Activated CD8-positive, alpha-beta memory T cell treated with anti-CD3 and anti-CD28 coated beads for 48 hours (primary cell): ENCODE measurements at regions not wholly inside any gene's neighbourhood (a gene's known extent, or its start where the extent isn't known, plus 50 kb on each side); places are given as distances from the start of the nearest gene placed in this dataset.
"Not testable (repeated sequence)": the region's sequence is repeated elsewhere in the genome, so short reads cannot be mapped to it uniquely, and the experiment has no call there.

ENCODE experiments used
- DNase-seq, 3 experiments: peaks; one replicate each; pipeline ENCODE4 v3.0.0-alpha.2; 2020; ENCODE audit warnings: low read depth in 2 of 3, low spot score in 2 of 3

- no peak for DNase-seq
These were observed 414.6 kb upstream of the ZMIZ1 start for GRCh38 chr10:78654047-78654590.

DNA sequence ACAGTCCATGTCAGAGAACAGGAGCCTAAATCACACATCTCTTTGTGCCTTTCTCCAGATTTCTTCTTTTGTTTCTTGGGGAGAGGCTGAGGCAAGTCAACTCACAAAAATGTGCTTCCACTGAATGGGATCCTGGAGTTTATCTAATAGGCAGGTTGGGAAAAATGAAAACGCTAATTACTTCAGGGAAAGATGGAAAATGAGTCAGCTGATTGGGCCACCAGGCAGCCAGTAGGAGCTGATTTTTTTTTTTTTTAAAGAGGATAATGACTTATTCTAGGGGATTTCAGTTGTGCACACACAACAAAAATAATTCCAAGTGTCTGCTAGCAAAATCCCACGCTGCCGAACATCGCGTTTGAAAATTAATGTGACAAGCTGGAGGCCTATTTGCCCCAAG lies 412.8 kb upstream of the ZMIZ1 start:
- DNase-seq, result no peak

- DNase-seq, result no peak
These were observed 412.2 kb upstream of the ZMIZ1 start for GRCh38 chr10:78656417-78657162.

DNA sequence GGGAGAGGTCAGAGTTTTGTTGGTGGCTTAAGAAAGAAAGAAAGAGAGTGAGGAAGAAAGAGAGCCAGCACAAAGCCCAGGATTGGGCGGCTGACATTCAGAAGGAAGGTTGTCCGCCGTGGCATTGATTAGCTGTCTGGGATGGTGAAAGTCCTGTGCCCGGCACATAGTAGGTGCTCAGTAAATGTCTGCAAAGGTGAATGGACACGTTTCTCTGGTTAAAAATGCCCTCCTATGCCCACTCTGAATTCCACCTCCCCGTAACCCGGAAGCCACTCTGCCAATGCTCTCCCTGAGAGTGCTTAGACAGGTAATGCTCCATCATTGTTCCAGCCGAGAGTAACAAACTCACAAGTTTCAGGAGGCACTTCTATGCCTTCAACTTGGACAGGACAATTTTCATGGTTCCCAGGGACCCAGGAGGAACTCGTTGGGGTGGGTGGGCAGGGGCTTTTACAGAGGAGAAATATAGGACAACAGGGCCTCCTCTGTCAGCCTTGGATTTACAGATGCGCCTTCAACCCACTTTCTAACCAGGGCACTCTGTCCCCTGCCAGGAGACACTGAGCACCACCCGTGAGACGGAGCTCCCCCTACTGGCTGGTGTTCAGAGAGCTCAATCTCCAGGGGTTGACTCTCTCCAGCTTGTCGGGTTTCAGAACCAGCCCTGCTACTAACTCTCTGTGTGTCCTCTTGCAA lies 411.5 kb upstream of the ZMIZ1 start:
- DNase-seq, result peak; percentile 26 to 60 (median 32)

DNA sequence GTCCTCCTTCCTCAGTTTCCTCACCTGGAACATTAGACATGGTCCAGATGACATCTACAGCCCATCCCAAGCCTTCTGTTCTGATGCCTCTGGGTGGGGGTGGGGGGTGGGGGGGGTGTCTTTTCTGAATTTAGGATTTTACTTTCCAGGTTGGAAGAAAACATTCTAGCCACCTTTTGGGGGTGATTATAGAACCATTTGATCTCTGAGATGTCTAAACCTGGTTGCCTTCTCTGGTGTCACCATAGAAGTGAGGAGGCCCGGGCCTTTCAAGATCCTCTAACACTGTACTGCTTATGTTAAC lies 411.0 kb upstream of the ZMIZ1 start:
- DNase-seq, result no peak

DNA sequence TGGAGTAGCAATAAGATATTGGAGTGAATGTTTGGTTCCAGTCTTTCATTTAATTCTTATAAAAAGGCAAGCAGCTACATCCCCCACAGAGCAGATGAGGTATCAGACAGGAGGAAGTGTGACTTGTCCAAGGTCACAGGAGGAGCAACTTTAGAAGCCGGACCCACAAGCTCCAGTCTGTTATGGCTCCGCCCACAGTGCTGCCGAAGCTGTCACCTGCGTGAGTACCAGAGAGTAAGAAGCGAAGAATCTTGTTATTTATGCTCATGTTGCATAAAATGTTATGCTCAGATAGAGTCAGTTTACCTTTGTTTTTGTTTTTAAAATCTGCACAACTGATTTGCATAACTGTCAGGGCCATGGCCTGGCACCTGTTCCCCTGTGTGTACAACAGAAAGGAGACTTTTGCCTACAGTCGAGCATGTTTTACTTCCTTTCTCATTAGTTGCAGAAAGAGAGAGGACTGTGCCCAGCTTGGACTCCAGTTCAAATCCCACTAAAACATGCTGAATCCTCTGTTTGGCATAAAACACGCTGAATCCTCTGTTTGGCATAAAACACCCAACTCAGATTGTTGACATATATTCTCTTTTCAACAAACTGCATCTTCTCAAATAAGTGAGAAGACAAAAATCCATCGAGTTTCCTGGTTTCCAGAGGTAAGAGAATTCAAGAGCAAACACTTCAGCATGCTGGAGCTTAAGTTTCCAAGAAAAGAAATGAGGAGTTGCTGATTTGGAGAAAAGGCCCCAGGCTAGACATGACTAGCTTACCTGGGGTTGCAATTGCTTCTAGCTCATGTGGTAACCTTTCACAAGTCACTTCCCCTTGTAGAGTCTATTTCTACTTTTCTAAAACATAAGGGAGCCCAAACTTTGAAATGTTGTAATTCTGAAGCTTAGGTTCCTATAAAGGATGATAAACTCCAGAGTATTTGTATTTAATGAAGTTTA lies 409.8 kb upstream of the ZMIZ1 start:
- DNase-seq, result no peak

GRCh38 chr10:78659598-78659967 lies 409.2 kb upstream of the ZMIZ1 start:
- DNase-seq, result no peak

GRCh38 chr10:78660446-78661106 lies 408.2 kb upstream of the ZMIZ1 start:
- DNase-seq, result no peak

DNA sequence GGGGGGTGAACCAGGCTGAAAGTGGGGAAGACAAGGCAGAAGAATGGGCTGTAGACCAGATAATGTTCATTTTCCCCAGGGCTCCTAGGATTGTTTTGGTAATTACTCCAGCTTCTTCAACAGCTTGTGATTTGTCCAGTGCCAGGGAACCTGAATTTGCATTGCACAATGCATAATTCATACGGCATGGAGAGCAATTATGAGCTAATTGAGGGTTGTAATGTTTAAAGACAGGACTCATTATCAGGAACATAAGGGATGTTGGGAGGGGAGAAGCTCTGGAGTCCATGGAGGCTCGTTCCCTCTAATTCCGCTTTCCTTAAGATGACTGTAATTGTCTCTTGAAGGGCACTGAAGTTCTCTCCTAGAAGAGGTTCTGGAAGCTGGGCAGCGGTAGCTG lies 405.0 kb upstream of the ZMIZ1 start:
- DNase-seq, result no peak

GRCh38 chr10:78664929-78665553 lies 403.7 kb upstream of the ZMIZ1 start:
- no peak for DNase-seq

GRCh38 chr10:78672918-78673317 lies 395.8 kb upstream of the ZMIZ1 start:
- DNase-seq, result no peak

DNA sequence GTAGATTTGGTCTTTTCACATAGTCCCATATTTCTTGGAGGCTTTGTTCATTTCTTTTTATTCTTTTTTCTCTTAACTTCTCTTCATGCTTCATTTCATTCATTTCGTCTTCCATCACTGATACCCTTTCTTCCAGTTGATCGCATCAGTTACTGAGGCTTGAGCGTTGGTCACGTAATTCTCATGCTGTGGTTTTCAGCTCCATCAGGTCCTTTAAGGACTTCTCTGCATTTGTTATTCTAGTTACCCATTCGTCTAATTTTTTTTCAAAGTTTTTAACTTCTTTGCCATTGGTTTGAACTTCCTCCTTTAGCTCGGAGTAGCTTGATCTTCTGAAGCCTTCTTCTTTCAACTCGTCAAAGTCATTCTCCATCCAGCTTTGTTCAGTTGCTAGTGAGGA lies 387.6 kb upstream of the ZMIZ1 start:
- not testable (repeated sequence) for DNase-seq

- DNase-seq, result not testable (repeated sequence)
These were observed 386.8 kb upstream of the ZMIZ1 start for GRCh38 chr10:78681986-78682385.

DNA sequence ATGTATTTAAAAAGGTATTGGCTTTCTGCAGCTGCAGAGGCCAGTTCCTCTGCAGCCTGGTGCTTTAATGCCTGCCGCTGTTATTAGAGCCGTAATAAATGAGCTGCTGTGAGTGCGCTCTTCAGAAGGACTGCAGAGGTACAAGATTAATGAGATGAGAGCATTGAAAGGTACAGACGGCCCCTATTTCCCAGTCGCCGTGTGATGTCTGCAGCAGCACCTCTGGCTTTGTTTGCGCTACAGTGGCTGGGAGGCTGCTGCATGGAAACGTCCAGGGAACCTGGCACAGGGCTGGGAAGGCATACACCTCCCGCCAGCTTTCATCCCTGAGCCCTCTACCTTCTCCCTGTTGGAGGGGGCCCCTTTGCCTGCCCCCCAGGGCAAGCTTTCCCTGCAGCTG lies 383.8 kb upstream of the ZMIZ1 start:
- no peak for DNase-seq

GRCh38 chr10:78685466-78686103 lies 383.2 kb upstream of the ZMIZ1 start:
- DNase-seq, result no peak

GRCh38 chr10:78686444-78687060 lies 382.2 kb upstream of the ZMIZ1 start:
- DNase-seq, result no peak

GRCh38 chr10:78687626-78688025 lies 381.1 kb upstream of the ZMIZ1 start:
- no peak for DNase-seq

GRCh38 chr10:78688230-78688900 lies 380.4 kb upstream of the ZMIZ1 start:
- no peak for DNase-seq

GRCh38 chr10:78688901-78689583 lies 379.7 kb upstream of the ZMIZ1 start:
- DNase-seq, result no peak
